ENCODE measurements at regions not wholly inside any gene's neighbourhood (a gene's known extent, or its start where the extent isn't known, plus 50 kb on each side); places are given as distances from the start of the nearest gene placed in this dataset.
"Not testable (repeated sequence)": the region's sequence is repeated elsewhere in the genome, so short reads cannot be mapped to it uniquely, and the experiment has no call there.

DNA sequence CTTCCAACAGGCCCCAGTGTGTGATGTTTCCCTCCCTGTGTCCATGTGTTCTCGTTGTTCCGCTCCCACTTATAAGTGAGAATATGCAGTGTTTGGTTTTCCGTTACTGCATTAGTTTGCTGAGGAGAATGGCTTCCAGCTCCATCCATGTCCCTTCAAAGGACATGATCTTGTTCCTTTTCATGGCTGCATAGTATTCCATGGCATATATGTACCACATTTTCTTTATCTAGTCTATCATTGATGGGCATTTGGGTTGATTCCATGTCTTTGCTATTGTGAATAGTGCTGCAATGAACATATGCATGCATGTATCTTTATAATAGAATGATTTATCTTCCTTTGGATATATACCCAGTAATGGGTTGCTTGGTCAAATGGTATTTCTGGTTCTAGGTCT, 109.5 kb upstream of the PELI2 start:
- ATAC-seq; H3K27ac ChIP-seq (ENCODE audit: low read depth); H3K9me2 ChIP-seq (ENCODE audit: insufficient read depth); H3K4me3 Mint-ChIP-seq; H3K4me3 ChIP-seq; DNase-seq (ENCODE audit: low spot score); H3K36me3 ChIP-seq (ENCODE audit: insufficient read depth); H3F3A ChIP-seq (replicated peaks; ENCODE audit: low read depth); H4K20me1 ChIP-seq (replicated peaks; ENCODE audit: insufficient read depth); H3K27me3 ChIP-seq (ENCODE audit: insufficient read depth); H2AFZ ChIP-seq; H3K79me2 ChIP-seq (replicated peaks; ENCODE audit: insufficient read depth); H3K4me2 ChIP-seq; H3K27ac Mint-ChIP-seq: not testable (repeated sequence)
- Mint-ChIP-seq H3K27me3 (ENCODE audit: insufficient read depth, low read depth, poor library complexity) (peaks cover 14% of the 10 kb centered on the region), H3K4me1 (peaks cover 22% of the 10 kb centered on the region), H3K36me3 (ENCODE audit: low read depth) (peaks cover 13% of the 10 kb centered on the region; the same call in 2 of the 3 replicates), H3K9me3 (peaks cover 19% of the 10 kb centered on the region)
- H3K4me1 ChIP-seq (ENCODE audit: insufficient read depth), result peaks cover 25% of the 10 kb centered on the region

GRCh38 chr14:56023661-56024081, 94.5 kb upstream of the PELI2 start:
- H2AFZ ChIP-seq, result peak overlapping the region; percentile 39; the same call in 1 of the 2 replicates
- no peak for TF ChIP-seq CREB1 (CRISPR knock-in tag; IDR thresholded peaks at IDR 0.05; ENCODE audit: low read depth)
- TF ChIP-seq EZH2phosphoT487 (IDR thresholded peaks at IDR 0.05; ENCODE audit: unreplicated experiment), result no peak

DNA sequence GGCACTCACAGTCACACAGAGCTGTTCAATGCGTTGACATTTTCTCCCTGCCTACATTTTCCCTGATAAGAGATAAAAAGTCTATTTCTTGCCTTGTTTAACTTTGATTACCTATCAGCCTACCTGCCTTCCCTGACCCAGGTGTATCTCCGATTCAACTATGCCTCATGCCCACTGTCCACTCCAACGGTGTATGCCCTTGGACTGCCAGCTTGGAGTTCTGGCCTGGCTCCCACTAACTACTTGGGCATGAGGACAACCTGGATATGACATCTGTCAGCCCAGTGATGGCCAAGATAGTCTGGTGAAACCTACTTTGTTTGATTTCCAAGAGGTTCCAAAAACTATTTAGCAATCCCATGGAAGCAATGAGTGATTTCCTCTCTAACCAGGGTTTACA, 93.0 kb upstream of the PELI2 start:
- ATAC-seq (no peak), DNase-seq (ENCODE audit: low spot score) (no peak)
- Mint-ChIP-seq H3K4me3 (no peak overlapping the region), H3K36me3 (ENCODE audit: low read depth) (peaks cover 2% of the 10 kb centered on the region), H3K4me1 (peaks cover 7% of the 10 kb centered on the region; the same call in 2 of the 3 replicates), H3K27ac (no peak overlapping the region), H3K27me3 (ENCODE audit: insufficient read depth, low read depth, poor library complexity) (peaks cover 2% of the 10 kb centered on the region), H3K9me3 (peaks cover 6% of the 10 kb centered on the region)
- Histone ChIP-seq H3K9me2 (ENCODE audit: insufficient read depth) (peaks cover 9% of the 10 kb centered on the region), H3K79me2 (replicated peaks; ENCODE audit: insufficient read depth) (no peaks in the 10 kb centered on the region), H3K4me1 (ENCODE audit: insufficient read depth) (peaks cover 4% of the 10 kb centered on the region; the same call in 1 of the 2 replicates), H2AFZ (no peak overlapping the region), H3K4me3 (no peak overlapping the region), H3K27me3 (ENCODE audit: insufficient read depth) (no peaks in the 10 kb centered on the region), H3K27ac (ENCODE audit: low read depth) (no peak overlapping the region), H4K20me1 (replicated peaks; ENCODE audit: insufficient read depth) (no peaks in the 10 kb centered on the region), H3F3A (replicated peaks; ENCODE audit: low read depth) (no peaks in the 10 kb centered on the region), H3K4me2 (no peak overlapping the region), H3K36me3 (ENCODE audit: insufficient read depth) (peaks cover 3% of the 10 kb centered on the region)
- TF ChIP-seq, protein P1, sequence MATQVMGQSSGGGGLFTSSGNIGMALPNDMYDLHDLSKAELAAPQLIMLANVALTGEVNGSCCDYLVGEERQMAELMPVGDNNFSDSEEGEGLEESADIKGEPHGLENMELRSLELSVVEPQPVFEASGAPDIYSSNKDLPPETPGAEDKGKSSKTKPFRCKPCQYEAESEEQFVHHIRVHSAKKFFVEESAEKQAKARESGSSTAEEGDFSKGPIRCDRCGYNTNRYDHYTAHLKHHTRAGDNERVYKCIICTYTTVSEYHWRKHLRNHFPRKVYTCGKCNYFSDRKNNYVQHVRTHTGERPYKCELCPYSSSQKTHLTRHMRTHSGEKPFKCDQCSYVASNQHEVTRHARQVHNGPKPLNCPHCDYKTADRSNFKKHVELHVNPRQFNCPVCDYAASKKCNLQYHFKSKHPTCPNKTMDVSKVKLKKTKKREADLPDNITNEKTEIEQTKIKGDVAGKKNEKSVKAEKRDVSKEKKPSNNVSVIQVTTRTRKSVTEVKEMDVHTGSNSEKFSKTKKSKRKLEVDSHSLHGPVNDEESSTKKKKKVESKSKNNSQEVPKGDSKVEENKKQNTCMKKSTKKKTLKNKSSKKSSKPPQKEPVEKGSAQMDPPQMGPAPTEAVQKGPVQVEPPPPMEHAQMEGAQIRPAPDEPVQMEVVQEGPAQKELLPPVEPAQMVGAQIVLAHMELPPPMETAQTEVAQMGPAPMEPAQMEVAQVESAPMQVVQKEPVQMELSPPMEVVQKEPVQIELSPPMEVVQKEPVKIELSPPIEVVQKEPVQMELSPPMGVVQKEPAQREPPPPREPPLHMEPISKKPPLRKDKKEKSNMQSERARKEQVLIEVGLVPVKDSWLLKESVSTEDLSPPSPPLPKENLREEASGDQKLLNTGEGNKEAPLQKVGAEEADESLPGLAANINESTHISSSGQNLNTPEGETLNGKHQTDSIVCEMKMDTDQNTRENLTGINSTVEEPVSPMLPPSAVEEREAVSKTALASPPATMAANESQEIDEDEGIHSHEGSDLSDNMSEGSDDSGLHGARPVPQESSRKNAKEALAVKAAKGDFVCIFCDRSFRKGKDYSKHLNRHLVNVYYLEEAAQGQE (IDR thresholded peaks at IDR 0.05; ENCODE audit: unreplicated experiment), result no peak
- TF ChIP-seq POLR2AphosphoS5 (IDR thresholded peaks at IDR 0.05; ENCODE audit: low read depth) (no peak), CREB1 (CRISPR knock-in tag; IDR thresholded peaks at IDR 0.05; ENCODE audit: low read depth) (no peak), CTCF (conservative IDR thresholded peaks at IDR 0.05; ENCODE audit: low read depth in 2 of 2) (no peak)

More at GRCh38 chr14:56023661-56024081, 94.5 kb upstream of the PELI2 start:
- Mint-ChIP-seq H3K4me1 (peaks cover 7% of the 10 kb centered on the region; the same call in 2 of the 3 replicates), H3K27ac (no peak overlapping the region), H3K36me3 (ENCODE audit: low read depth) (peaks cover 10% of the 10 kb centered on the region), H3K27me3 (ENCODE audit: insufficient read depth, low read depth, poor library complexity) (peaks cover 2% of the 10 kb centered on the region), H3K4me3 (no peak overlapping the region), H3K9me3 (peaks cover 17% of the 10 kb centered on the region)
- H3K9me2 ChIP-seq (ENCODE audit: insufficient read depth), result peaks cover 9% of the 10 kb centered on the region
- peaks cover 8% of the 10 kb centered on the region for H3K36me3 ChIP-seq (ENCODE audit: insufficient read depth)
- peaks cover 4% of the 10 kb centered on the region; the same call in 1 of the 2 replicates for H3K4me1 ChIP-seq (ENCODE audit: insufficient read depth)
- no peak for DNase-seq (ENCODE audit: low spot score)
- H3F3A ChIP-seq (replicated peaks; ENCODE audit: low read depth), result no peaks in the 10 kb centered on the region
- no peak overlapping the region for H3K4me2 ChIP-seq
- no peak overlapping the region for H3K27ac ChIP-seq (ENCODE audit: low read depth)
- no peaks in the 10 kb centered on the region for H3K27me3 ChIP-seq (ENCODE audit: insufficient read depth)
- no peak overlapping the region for H3K4me3 ChIP-seq
- no peak for ATAC-seq
- H3K79me2 ChIP-seq (replicated peaks; ENCODE audit: insufficient read depth), result no peaks in the 10 kb centered on the region
- H4K20me1 ChIP-seq (replicated peaks; ENCODE audit: insufficient read depth), result no peaks in the 10 kb centered on the region

All from GM23338 (cell line).